NT2/D1 (cell line): ENCODE measurements at regions not wholly inside any gene's neighbourhood (a gene's known extent, or its start where the extent isn't known, plus 50 kb on each side); places are given as distances from the start of the nearest gene placed in this dataset.

Experiments used
- SUZ12 ChIP-seq: IDR thresholded peaks from 2 replicates; pipeline ENCODE4 v1.6.1; 2011; ENCODE audit not compliant: insufficient read length, insufficient read depth; ENCODE audit errors: extremely low read depth
- YY1 ChIP-seq: IDR thresholded peaks from 2 replicates; pipeline ENCODE4 v1.6.1; 2011; ENCODE audit not compliant: insufficient read length, insufficient read depth
- ZNF274 ChIP-seq: IDR thresholded peaks from 2 replicates; pipeline ENCODE4 v1.6.1; 2011; ENCODE audit warnings: mild to moderate bottlenecking, low read depth, low read length

GRCh38 chr2:60643747-60644146 lies 90.3 kb upstream of the BCL11A start:
- no peak for TF ChIP-seq YY1
- TF ChIP-seq SUZ12 = no peak
- TF ChIP-seq ZNF274 = no peak
